ENCODE measurements at regions not wholly inside any gene's neighbourhood (a gene's known extent, or its start where the extent isn't known, plus 50 kb on each side); places are given as distances from the start of the nearest gene placed in this dataset.

- TF ChIP-seq CTCF (IDR thresholded peaks at IDR 0.05) = no peak
- Histone ChIP-seq H3K36me3 (no peaks in the 10 kb centered on the region), H3K27me3 (no peaks in the 10 kb centered on the region), H3K4me3 (ENCODE audit: low read depth in 1 of 2, low read length in 1 of 2) (no peak overlapping the region), H3K9me3 (no peaks in the 10 kb centered on the region), H3K4me1 (ENCODE audit: control insufficient read depth in 1 of 2, insufficient read depth in 1 of 2, low read depth in 1 of 2, low read length in 1 of 2) (no peaks in the 10 kb centered on the region), H3K27ac (no peak overlapping the region)
These were observed 204.7 kb downstream of the BCAT1 start for GRCh38 chr12:24743941-24744793.

GRCh38 chr12:24742378-24742777 lies 206.5 kb downstream of the BCAT1 start:
- Histone ChIP-seq H3K4me3 (ENCODE audit: low read depth in 1 of 2, low read length in 1 of 2) (no peak overlapping the region), H3K27ac (no peak overlapping the region), H3K4me1 (ENCODE audit: control insufficient read depth in 1 of 2, insufficient read depth in 1 of 2, low read depth in 1 of 2, low read length in 1 of 2) (no peaks in the 10 kb centered on the region), H3K27me3 (no peaks in the 10 kb centered on the region), H3K36me3 (no peaks in the 10 kb centered on the region), H3K9me3 (no peaks in the 10 kb centered on the region)
- no peak for TF ChIP-seq CTCF (IDR thresholded peaks at IDR 0.05)

GRCh38 chr12:24741216-24741615 lies 207.7 kb downstream of the BCAT1 start:
- H3K4me3 ChIP-seq (ENCODE audit: low read depth in 1 of 2, low read length in 1 of 2) = no peak overlapping the region

GRCh38 chr12:24739106-24739779 lies 209.7 kb downstream of the BCAT1 start:
- no peak overlapping the region for H3K27ac ChIP-seq
- no peaks in the 10 kb centered on the region for H3K9me3 ChIP-seq
- no peaks in the 10 kb centered on the region for H3K27me3 ChIP-seq
- TF ChIP-seq CTCF (IDR thresholded peaks at IDR 0.05) = no peak
- no peaks in the 10 kb centered on the region for H3K4me1 ChIP-seq (ENCODE audit: control insufficient read depth in 1 of 2, insufficient read depth in 1 of 2, low read depth in 1 of 2, low read length in 1 of 2)
- H3K4me3 ChIP-seq (ENCODE audit: low read depth in 1 of 2, low read length in 1 of 2) = no peak overlapping the region
- no peaks in the 10 kb centered on the region for H3K36me3 ChIP-seq

More at GRCh38 chr12:24741216-24741615, 207.7 kb downstream of the BCAT1 start:
- no peaks in the 10 kb centered on the region for H3K27me3 ChIP-seq
- H3K9me3 ChIP-seq = no peaks in the 10 kb centered on the region
- TF ChIP-seq CTCF (IDR thresholded peaks at IDR 0.05) = no peak
- no peaks in the 10 kb centered on the region for H3K36me3 ChIP-seq
- no peaks in the 10 kb centered on the region for H3K4me1 ChIP-seq (ENCODE audit: control insufficient read depth in 1 of 2, insufficient read depth in 1 of 2, low read depth in 1 of 2, low read length in 1 of 2)
- H3K27ac ChIP-seq = no peak overlapping the region

- Histone ChIP-seq H3K4me1 (ENCODE audit: control insufficient read depth in 1 of 2, insufficient read depth in 1 of 2, low read depth in 1 of 2, low read length in 1 of 2) (no peaks in the 10 kb centered on the region), H3K9me3 (no peaks in the 10 kb centered on the region), H3K27me3 (no peaks in the 10 kb centered on the region), H3K27ac (no peak overlapping the region), H3K4me3 (ENCODE audit: low read depth in 1 of 2, low read length in 1 of 2) (no peak overlapping the region), H3K36me3 (no peaks in the 10 kb centered on the region)
- no peak for TF ChIP-seq CTCF (IDR thresholded peaks at IDR 0.05)
These were observed 210.5 kb downstream of the BCAT1 start for GRCh38 chr12:24738441-24738840.
